NCI-H524 (cell line): ENCODE measurements at regions not wholly inside any gene's neighbourhood (a gene's known extent, or its start where the extent isn't known, plus 50 kb on each side); places are given as distances from the start of the nearest gene placed in this dataset.
A peak's percentile ranks its signal among the peaks of the same experiment; 100 is the strongest.

Experiments used
- DNase-seq, 2 experiments: peaks; one replicate each; lab custom pipeline; 2025; lab: John Stamatoyannopoulos, UW

GRCh38 chr10:71145352-71145945 lies 66.9 kb upstream of the UNC5B start:
- DNase-seq: no peak

DNA sequence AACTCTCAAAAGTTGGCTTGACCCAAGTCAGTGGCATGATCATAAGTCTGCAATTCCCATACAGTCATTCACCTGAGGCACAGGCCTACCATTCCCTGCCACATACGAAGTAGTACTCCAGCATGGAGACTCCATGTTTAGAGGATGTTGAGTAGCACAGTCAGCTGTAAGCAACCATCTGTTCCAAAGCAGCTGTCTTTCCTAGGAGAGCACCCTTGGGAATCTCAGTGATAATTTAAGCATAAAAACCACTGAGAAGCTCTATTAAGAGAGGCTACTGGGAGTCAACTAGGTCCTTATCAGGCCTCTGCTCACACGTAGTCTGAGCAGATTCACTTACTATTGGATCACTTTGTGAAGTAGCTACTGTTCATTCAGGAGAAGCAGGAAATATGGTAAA lies 61.6 kb upstream of the UNC5B start:
- peak; percentile 56 to 88 for DNase-seq

- no peak for DNase-seq
These were observed 60.3 kb upstream of the UNC5B start for GRCh38 chr10:71152043-71152442.

DNA sequence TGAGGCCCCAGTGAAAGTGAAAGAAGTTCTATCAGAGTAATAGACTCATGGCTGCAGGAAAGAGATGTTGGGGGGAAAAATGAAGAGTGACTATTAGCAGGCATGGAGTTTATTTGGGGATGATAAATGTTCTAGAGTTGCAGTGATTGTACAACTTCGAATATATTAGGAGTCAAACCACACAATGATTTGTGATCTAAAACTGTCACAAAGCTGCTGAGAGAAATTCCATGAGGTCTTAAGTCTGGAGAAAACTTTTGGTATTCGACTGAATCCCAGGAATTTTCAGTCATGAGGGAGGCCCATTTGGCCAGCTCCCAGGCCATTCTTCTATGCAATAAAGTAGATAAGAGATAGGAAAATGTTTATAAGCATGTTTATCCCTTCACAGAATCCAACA lies 55.9 kb upstream of the UNC5B start:
- no peak for DNase-seq

- no peak for DNase-seq
These were observed 54.9 kb upstream of the UNC5B start for GRCh38 chr10:71157435-71157834.

- DNase-seq: no peak
These were observed 54.1 kb upstream of the UNC5B start for GRCh38 chr10:71158251-71158650.

- DNase-seq: no peak
These were observed 53.5 kb upstream of the UNC5B start for GRCh38 chr10:71158902-71159301.

- no peak for DNase-seq
These were observed 52.5 kb upstream of the UNC5B start for GRCh38 chr10:71159892-71160291.

DNA sequence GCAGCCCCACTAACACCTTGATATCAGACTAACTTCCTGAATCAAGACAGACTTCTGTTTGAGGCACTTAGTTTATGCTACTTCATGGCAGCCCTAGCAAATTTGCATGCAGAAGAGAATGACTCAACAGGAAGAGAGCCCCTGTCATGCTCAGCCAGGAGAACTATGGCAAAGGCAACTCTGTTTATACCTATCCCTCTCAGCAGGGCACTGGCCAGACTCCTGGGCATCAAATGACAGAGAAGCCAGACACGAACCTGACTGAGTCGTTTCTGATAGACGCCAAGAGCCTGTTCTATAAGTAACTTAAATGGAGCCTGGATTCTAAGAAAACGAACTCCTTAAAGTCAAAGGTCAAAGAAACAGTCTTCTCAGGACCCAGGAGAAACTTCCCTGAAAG lies 50.9 kb upstream of the UNC5B start:
- DNase-seq: no peak
